Liver (tissue), 3 donors: ENCODE measurements at regions not wholly inside any gene's neighbourhood (a gene's known extent, or its start where the extent isn't known, plus 50 kb on each side); places are given as distances from the start of the nearest gene placed in this dataset.

ENCODE experiments used
- GABPA ChIP-seq, 2 donors: IDR thresholded peaks in 1 of 2; conservative IDR thresholded peaks in 1 of 2; 2 replicates each; pipeline ENCODE4 v1.6.1; 2016; ENCODE audit warnings: antibody characterized with exemption in 2 of 2, mild to moderate bottlenecking in 1 of 2, moderate library complexity in 1 of 2
- HNF4A ChIP-seq, 2 donors: conservative IDR thresholded peaks; 2 replicates each; pipeline ENCODE4 v1.6.1; 2016; ENCODE audit warnings: antibody characterized with exemption in 2 of 2, mild to moderate bottlenecking in 2 of 2
- JUND ChIP-seq, 2 donors: IDR thresholded peaks; 2 replicates each; pipeline ENCODE4 v1.6.1; 2016; ENCODE audit warnings: antibody characterized with exemption in 2 of 2
- RAD21 ChIP-seq, 2 donors: IDR thresholded peaks; 2 replicates each; pipeline ENCODE4 v1.6.1; 2016; ENCODE audit warnings: antibody characterized with exemption in 2 of 2, mild to moderate bottlenecking in 2 of 2
- RXRA ChIP-seq, 2 donors: IDR thresholded peaks; 2 replicates each; pipeline ENCODE4 v1.6.1; 2017 to 2018; ENCODE audit warnings: antibody characterized with exemption in 2 of 2, mild to moderate bottlenecking in 1 of 2
- SP1 ChIP-seq: IDR thresholded peaks from 2 replicates; pipeline ENCODE4 v1.6.1; 2018; ENCODE audit warnings: antibody characterized with exemption, mild to moderate bottlenecking
- TAF1 ChIP-seq: conservative IDR thresholded peaks from 2 replicates; pipeline ENCODE4 v1.6.1; 2016; ENCODE audit warnings: antibody characterized with exemption, mild to moderate bottlenecking
- YY1 ChIP-seq: IDR thresholded peaks from 2 replicates; pipeline ENCODE4 v1.6.1; 2016; ENCODE audit warnings: antibody characterized with exemption, mild to moderate bottlenecking
- TF ChIP-seq, protein P1 (sequence below): IDR thresholded peaks from 2 replicates; pipeline ENCODE4 v1.6.1; 2016; ENCODE audit warnings: antibody characterized with exemption, mild to moderate bottlenecking
- TF ChIP-seq, protein P2 (sequence below): fragments of 150-350 bp; IDR thresholded peaks from 2 replicates; pipeline ENCODE4 v1.5.1; 2017; ENCODE audit warnings: improper control_type of control experiment, low read depth, low read length; ENCODE audit not compliant: missing input control
- TF ChIP-seq, protein P3 (sequence below): IDR thresholded peaks from 2 replicates; pipeline ENCODE4 v1.6.1; 2016; ENCODE audit warnings: antibody characterized with exemption
- TF ChIP-seq, protein P4 (sequence below): IDR thresholded peaks from 2 replicates; pipeline ENCODE4 v1.6.1; 2016; ENCODE audit warnings: antibody characterized with exemption
- TF ChIP-seq, protein P5 (sequence below): IDR thresholded peaks from 2 replicates; pipeline ENCODE4 v1.6.1; 2016; ENCODE audit warnings: antibody characterized with exemption
- donor health status: healthy.
- donor health status: healthy.

DNA sequence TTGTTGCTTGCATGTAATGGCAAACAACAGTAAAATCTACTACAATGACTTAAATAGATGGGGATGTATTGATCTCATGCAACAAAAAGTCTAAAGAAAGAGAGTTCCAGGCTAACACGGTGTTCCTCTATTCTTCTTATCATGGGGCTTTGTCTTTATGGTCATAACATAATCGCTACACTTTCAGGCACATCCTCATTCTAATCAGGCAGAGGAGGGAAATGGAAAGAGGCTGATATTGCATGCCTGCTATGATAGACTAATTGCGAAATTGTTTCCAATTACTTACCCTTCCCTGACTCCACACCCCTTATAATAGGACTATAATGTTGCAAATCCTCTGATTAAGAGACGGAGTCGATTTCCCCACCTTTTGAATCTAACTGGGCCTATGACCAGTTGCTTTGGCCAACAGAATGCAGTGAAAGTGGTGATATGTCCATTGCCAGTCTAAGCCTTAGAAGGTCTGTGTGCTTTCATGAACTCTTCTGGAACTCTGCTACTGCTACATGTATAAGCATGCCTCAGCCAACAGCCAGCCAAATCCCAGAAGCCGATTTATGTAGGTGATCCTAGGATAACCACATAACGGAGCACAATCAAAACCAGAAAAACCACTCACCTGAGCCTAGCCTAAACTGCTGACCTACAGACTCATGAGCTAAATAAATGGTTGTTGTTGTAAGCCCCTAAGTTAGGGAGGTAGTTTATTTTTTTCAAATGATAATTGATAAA is 180.3 kb upstream of the TACR1 start:
- TF ChIP-seq, protein P1, sequence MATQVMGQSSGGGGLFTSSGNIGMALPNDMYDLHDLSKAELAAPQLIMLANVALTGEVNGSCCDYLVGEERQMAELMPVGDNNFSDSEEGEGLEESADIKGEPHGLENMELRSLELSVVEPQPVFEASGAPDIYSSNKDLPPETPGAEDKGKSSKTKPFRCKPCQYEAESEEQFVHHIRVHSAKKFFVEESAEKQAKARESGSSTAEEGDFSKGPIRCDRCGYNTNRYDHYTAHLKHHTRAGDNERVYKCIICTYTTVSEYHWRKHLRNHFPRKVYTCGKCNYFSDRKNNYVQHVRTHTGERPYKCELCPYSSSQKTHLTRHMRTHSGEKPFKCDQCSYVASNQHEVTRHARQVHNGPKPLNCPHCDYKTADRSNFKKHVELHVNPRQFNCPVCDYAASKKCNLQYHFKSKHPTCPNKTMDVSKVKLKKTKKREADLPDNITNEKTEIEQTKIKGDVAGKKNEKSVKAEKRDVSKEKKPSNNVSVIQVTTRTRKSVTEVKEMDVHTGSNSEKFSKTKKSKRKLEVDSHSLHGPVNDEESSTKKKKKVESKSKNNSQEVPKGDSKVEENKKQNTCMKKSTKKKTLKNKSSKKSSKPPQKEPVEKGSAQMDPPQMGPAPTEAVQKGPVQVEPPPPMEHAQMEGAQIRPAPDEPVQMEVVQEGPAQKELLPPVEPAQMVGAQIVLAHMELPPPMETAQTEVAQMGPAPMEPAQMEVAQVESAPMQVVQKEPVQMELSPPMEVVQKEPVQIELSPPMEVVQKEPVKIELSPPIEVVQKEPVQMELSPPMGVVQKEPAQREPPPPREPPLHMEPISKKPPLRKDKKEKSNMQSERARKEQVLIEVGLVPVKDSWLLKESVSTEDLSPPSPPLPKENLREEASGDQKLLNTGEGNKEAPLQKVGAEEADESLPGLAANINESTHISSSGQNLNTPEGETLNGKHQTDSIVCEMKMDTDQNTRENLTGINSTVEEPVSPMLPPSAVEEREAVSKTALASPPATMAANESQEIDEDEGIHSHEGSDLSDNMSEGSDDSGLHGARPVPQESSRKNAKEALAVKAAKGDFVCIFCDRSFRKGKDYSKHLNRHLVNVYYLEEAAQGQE = no peak
- TF ChIP-seq, protein P2, sequence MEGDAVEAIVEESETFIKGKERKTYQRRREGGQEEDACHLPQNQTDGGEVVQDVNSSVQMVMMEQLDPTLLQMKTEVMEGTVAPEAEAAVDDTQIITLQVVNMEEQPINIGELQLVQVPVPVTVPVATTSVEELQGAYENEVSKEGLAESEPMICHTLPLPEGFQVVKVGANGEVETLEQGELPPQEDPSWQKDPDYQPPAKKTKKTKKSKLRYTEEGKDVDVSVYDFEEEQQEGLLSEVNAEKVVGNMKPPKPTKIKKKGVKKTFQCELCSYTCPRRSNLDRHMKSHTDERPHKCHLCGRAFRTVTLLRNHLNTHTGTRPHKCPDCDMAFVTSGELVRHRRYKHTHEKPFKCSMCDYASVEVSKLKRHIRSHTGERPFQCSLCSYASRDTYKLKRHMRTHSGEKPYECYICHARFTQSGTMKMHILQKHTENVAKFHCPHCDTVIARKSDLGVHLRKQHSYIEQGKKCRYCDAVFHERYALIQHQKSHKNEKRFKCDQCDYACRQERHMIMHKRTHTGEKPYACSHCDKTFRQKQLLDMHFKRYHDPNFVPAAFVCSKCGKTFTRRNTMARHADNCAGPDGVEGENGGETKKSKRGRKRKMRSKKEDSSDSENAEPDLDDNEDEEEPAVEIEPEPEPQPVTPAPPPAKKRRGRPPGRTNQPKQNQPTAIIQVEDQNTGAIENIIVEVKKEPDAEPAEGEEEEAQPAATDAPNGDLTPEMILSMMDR = no peak
- TF ChIP-seq RAD21 (IDR thresholded peaks at IDR 0.05) (no peak), JUND (IDR thresholded peaks at IDR 0.05) (no peak), TAF1 (no peak), SP1 (no peak), YY1 (no peak), RXRA (IDR thresholded peaks at IDR 0.05) (no peak), GABPA (IDR thresholded peaks at IDR 0.05 in 1 of 2, conservative IDR thresholded peaks at IDR 0.05 in 1 of 2) (no peak), HNF4A (conservative IDR thresholded peaks at IDR 0.05) (no peak)
- TF ChIP-seq, protein P3, sequence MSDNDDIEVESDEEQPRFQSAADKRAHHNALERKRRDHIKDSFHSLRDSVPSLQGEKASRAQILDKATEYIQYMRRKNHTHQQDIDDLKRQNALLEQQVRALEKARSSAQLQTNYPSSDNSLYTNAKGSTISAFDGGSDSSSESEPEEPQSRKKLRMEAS = no peak
- TF ChIP-seq, protein P4, sequence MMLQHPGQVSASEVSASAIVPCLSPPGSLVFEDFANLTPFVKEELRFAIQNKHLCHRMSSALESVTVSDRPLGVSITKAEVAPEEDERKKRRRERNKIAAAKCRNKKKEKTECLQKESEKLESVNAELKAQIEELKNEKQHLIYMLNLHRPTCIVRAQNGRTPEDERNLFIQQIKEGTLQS = no peak
- TF ChIP-seq, protein P5, sequence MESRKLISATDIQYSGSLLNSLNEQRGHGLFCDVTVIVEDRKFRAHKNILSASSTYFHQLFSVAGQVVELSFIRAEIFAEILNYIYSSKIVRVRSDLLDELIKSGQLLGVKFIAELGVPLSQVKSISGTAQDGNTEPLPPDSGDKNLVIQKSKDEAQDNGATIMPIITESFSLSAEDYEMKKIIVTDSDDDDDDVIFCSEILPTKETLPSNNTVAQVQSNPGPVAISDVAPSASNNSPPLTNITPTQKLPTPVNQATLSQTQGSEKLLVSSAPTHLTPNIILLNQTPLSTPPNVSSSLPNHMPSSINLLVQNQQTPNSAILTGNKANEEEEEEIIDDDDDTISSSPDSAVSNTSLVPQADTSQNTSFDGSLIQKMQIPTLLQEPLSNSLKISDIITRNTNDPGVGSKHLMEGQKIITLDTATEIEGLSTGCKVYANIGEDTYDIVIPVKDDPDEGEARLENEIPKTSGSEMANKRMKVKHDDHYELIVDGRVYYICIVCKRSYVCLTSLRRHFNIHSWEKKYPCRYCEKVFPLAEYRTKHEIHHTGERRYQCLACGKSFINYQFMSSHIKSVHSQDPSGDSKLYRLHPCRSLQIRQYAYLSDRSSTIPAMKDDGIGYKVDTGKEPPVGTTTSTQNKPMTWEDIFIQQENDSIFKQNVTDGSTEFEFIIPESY = no peak
